Fibroblast of peridontal ligament (primary cell): ENCODE measurements at regions not wholly inside any gene's neighbourhood (a gene's known extent, or its start where the extent isn't known, plus 50 kb on each side); places are given as distances from the start of the nearest gene placed in this dataset.

Source experiments
- DNase-seq: peaks from one replicate; pipeline ENCODE4 v3.0.0-alpha.2; 2010; ENCODE audit errors: extremely low read depth

GRCh38 chr12:60863421-60863820 is 1267.6 kb downstream of the SLC16A7 start:
- no peak for DNase-seq

- no peak for DNase-seq
Measured at GRCh38 chr12:60872219-60872618, 1276.4 kb downstream of the SLC16A7 start.

GRCh38 chr12:60872850-60873713 is 1277.3 kb downstream of the SLC16A7 start:
- no peak for DNase-seq

GRCh38 chr12:60874091-60874490 is 1278.3 kb downstream of the SLC16A7 start:
- no peak for DNase-seq

- DNase-seq: no peak
Measured at GRCh38 chr12:60920841-60921495, 1325.1 kb downstream of the SLC16A7 start.

- DNase-seq: no peak
Measured at GRCh38 chr12:60921541-60921940, 1325.7 kb downstream of the SLC16A7 start.

GRCh38 chr12:60926256-60926655 is 1330.4 kb downstream of the SLC16A7 start:
- no peak for DNase-seq

- no peak for DNase-seq
Measured at GRCh38 chr12:60930151-60930550, 1330.1 kb upstream of the USP15 start.

- no peak for DNase-seq
Measured at GRCh38 chr12:60935981-60936761, 1324.0 kb upstream of the USP15 start.

- no peak for DNase-seq
Measured at GRCh38 chr12:60947533-60947932, 1312.7 kb upstream of the USP15 start.

GRCh38 chr12:60967128-60967527 is 1293.1 kb upstream of the USP15 start:
- DNase-seq: no peak

- DNase-seq: no peak
Measured at GRCh38 chr12:60977966-60978365, 1282.2 kb upstream of the USP15 start.

GRCh38 chr12:60980558-60980957 is 1279.6 kb upstream of the USP15 start:
- no peak for DNase-seq

GRCh38 chr12:60981473-60981872 is 1278.7 kb upstream of the USP15 start:
- DNase-seq: no peak

- DNase-seq: no peak
Measured at GRCh38 chr12:60992087-60992486, 1268.1 kb upstream of the USP15 start.

GRCh38 chr12:60995256-60995825 is 1264.9 kb upstream of the USP15 start:
- DNase-seq: no peak

GRCh38 chr12:60997869-60998378 is 1262.3 kb upstream of the USP15 start:
- no peak for DNase-seq

GRCh38 chr12:61009192-61009591 is 1251.0 kb upstream of the USP15 start:
- no peak for DNase-seq

- DNase-seq: no peak
Measured at GRCh38 chr12:61011767-61012423, 1248.3 kb upstream of the USP15 start.

- DNase-seq: no peak
Measured at GRCh38 chr12:61018571-61018970, 1241.6 kb upstream of the USP15 start.

- DNase-seq: no peak
Measured at GRCh38 chr12:61023231-61023630, 1237.0 kb upstream of the USP15 start.
